ENCODE measurements at regions not wholly inside any gene's neighbourhood (a gene's known extent, or its start where the extent isn't known, plus 50 kb on each side); places are given as distances from the start of the nearest gene placed in this dataset.
"Not testable (repeated sequence)": the region's sequence is repeated elsewhere in the genome, so short reads cannot be mapped to it uniquely, and the experiment has no call there.

DNA sequence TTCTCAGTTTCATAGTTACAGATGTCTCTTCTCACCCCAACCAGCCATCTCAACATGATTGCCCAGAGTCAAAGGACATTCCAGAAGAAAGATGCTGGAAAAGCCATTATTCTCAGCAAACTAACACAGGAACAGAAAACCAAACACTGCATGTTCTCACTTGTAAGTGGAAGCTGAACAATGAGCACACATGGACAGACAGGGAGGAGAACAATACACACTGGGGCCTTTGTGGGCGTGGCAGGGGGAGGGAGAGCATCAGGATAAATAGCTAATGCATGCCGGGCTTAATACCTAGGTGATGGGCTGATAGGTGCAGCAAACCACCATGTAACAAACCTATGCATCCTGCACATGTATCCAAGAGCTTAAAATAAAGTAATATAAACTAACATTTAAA is 437.8 kb upstream of the TUSC1 start:
- H3K9me3 ChIP-seq (ENCODE audit: control insufficient read depth, low read length); H3K27ac ChIP-seq (ENCODE audit: low read depth in 1 of 2, low read length in 2 of 2); H3K4me1 ChIP-seq (ENCODE audit: control insufficient read depth in 1 of 2, insufficient read depth in 2 of 2, low read length in 2 of 2); DNase-seq; intact Hi-C loops (cut with DNase I); H3K27me3 ChIP-seq (ENCODE audit: control insufficient read depth in 1 of 2, insufficient read depth in 2 of 2, low read length in 1 of 2); H3K36me3 ChIP-seq (ENCODE audit: control insufficient read depth in 1 of 2, insufficient read depth in 2 of 2, low read length in 1 of 2); H3K4me3 ChIP-seq (ENCODE audit: low read length in 2 of 2); ATAC-seq (ENCODE audit: low FRiP score): not testable (repeated sequence)
- 55 to 60% methylated on average over 2 of the region's 2 CpGs for WGBS, 2 donors

DNA sequence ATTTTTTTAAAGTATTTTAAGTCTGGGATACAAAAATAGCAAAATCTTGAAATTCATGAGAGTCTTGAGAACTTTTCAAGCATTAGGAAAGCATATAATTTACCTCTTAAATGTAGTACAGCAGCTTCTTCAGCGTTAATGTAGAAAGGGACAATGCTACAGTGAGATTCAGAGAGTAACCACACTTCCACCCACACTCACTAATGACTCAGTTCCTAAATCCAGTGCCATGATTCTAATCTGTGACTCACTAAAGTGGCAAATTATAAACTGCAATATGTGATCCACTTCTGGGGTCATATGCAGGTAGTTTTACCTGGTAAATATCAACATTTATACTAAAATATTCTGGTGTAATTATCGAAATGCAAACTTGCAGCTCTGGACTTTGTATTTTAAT is 434.5 kb upstream of the TUSC1 start:
- H3K4me3 ChIP-seq (ENCODE audit: low read length in 2 of 2): no peak overlapping the region
- H3K27ac ChIP-seq (ENCODE audit: low read depth in 1 of 2, low read length in 2 of 2): no peak overlapping the region
- ATAC-seq (ENCODE audit: low FRiP score) (no peak), DNase-seq (no peak)
- intact Hi-C loops (cut with DNase I): no loop called here
- 90 to 91% methylated on average over 2 of the region's 2 CpGs for WGBS, 2 donors
- H3K9me3 ChIP-seq (ENCODE audit: control insufficient read depth, low read length): peaks cover 1% of the 10 kb centered on the region
- no peaks in the 10 kb centered on the region for H3K4me1 ChIP-seq (ENCODE audit: control insufficient read depth in 1 of 2, insufficient read depth in 2 of 2, low read length in 2 of 2)
- H3K36me3 ChIP-seq (ENCODE audit: control insufficient read depth in 1 of 2, insufficient read depth in 2 of 2, low read length in 1 of 2): no peaks in the 10 kb centered on the region
- H3K27me3 ChIP-seq (ENCODE audit: control insufficient read depth in 1 of 2, insufficient read depth in 2 of 2, low read length in 1 of 2): no peaks in the 10 kb centered on the region

GRCh38 chr9:26086396-26086795 is 408.2 kb upstream of the TUSC1 start:
- WGBS, 2 donors: 65% methylated on average over 1 of the region's 1 CpG
- H3K27me3 ChIP-seq (ENCODE audit: control insufficient read depth in 1 of 2, insufficient read depth in 2 of 2, low read length in 1 of 2): no peaks in the 10 kb centered on the region
- intact Hi-C loops (cut with DNase I): no loop called here
- H3K9me3 ChIP-seq (ENCODE audit: control insufficient read depth, low read length): peaks cover 1% of the 10 kb centered on the region
- H3K36me3 ChIP-seq (ENCODE audit: control insufficient read depth in 1 of 2, insufficient read depth in 2 of 2, low read length in 1 of 2): no peaks in the 10 kb centered on the region
- no peak overlapping the region for H3K4me3 ChIP-seq (ENCODE audit: low read length in 2 of 2)
- no peak overlapping the region for H3K27ac ChIP-seq (ENCODE audit: low read depth in 1 of 2, low read length in 2 of 2)
- DNase-seq (no peak), ATAC-seq (ENCODE audit: low FRiP score) (no peak)
- H3K4me1 ChIP-seq (ENCODE audit: control insufficient read depth in 1 of 2, insufficient read depth in 2 of 2, low read length in 2 of 2): no peaks in the 10 kb centered on the region

DNA sequence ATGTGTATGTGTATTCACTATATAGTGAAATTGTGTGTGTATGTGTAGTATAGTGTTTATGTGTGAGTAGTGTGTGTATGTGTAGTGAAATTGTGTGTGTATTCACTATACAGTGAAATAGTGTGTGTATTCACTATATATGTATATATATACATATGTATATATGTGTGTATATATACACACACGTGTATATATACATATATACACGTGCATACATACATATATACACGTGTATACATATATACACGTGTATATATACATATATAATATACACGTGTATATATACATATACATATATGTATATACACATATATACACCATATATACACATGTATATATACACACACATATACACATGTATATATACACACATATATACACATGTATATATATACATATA is 403.6 kb upstream of the TUSC1 start:
- Histone ChIP-seq H3K4me1 (ENCODE audit: control insufficient read depth in 1 of 2, insufficient read depth in 2 of 2, low read length in 2 of 2) (no peaks in the 10 kb centered on the region), H3K36me3 (ENCODE audit: control insufficient read depth in 1 of 2, insufficient read depth in 2 of 2, low read length in 1 of 2) (no peaks in the 10 kb centered on the region)
- 75 to 79% methylated on average over 5 of the region's 5 CpGs for WGBS, 2 donors

GRCh38 chr9:26078706-26079105 is 400.5 kb upstream of the TUSC1 start:
- 60 to 66% methylated on average over 4 of the region's 4 CpGs for WGBS, 2 donors
- Histone ChIP-seq H3K4me3 (ENCODE audit: low read length in 2 of 2) (no peak overlapping the region), H3K27me3 (ENCODE audit: control insufficient read depth in 1 of 2, insufficient read depth in 2 of 2, low read length in 1 of 2) (no peaks in the 10 kb centered on the region), H3K9me3 (ENCODE audit: control insufficient read depth, low read length) (peaks cover 1% of the 10 kb centered on the region), H3K27ac (ENCODE audit: low read depth in 1 of 2, low read length in 2 of 2) (no peak overlapping the region), H3K36me3 (ENCODE audit: control insufficient read depth in 1 of 2, insufficient read depth in 2 of 2, low read length in 1 of 2) (no peaks in the 10 kb centered on the region), H3K4me1 (ENCODE audit: control insufficient read depth in 1 of 2, insufficient read depth in 2 of 2, low read length in 2 of 2) (no peaks in the 10 kb centered on the region)
- intact Hi-C loops (cut with DNase I): no loop called here
- ATAC-seq (ENCODE audit: low FRiP score) (no peak), DNase-seq (no peak)

More for the DNA sequence above, 403.6 kb upstream of the TUSC1 start:
- no peak overlapping the region for H3K4me3 ChIP-seq (ENCODE audit: low read length in 2 of 2)
- H3K27me3 ChIP-seq (ENCODE audit: control insufficient read depth in 1 of 2, insufficient read depth in 2 of 2, low read length in 1 of 2): no peaks in the 10 kb centered on the region
- H3K9me3 ChIP-seq (ENCODE audit: control insufficient read depth, low read length): peaks cover 1% of the 10 kb centered on the region
- intact Hi-C loops (cut with DNase I): no loop called here
- ATAC-seq (ENCODE audit: low FRiP score) (no peak), DNase-seq (no peak)
- no peak overlapping the region for H3K27ac ChIP-seq (ENCODE audit: low read depth in 1 of 2, low read length in 2 of 2)

DNA sequence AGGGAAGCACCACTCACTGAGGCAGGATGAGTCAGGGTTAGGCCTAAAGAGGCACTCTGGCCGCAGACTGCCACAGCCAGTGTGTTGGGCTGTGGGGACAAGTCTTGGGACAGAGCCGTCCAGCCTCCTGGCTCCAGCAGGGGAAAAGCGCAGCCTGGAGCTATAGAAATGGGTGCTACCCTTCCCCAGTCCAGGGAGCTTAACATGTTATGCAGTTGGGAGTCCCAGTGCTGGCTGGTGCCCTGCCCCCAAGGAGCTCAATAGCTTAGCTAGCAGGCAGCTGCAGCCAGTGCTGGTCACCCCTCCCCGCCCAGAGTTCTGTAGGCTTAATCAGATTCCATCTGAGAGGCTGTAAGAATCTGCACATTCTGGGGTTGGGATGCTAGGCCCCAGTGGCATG is 399.6 kb upstream of the TUSC1 start:
- no peak for ATAC-seq (ENCODE audit: low FRiP score)
- 88 to 92% methylated on average over 4 of the region's 4 CpGs for WGBS, 2 donors
- Histone ChIP-seq H3K9me3 (ENCODE audit: control insufficient read depth, low read length) (peaks cover 1% of the 10 kb centered on the region), H3K4me3 (ENCODE audit: low read length in 2 of 2) (no peak overlapping the region), H3K36me3 (ENCODE audit: control insufficient read depth in 1 of 2, insufficient read depth in 2 of 2, low read length in 1 of 2) (no peaks in the 10 kb centered on the region), H3K4me1 (ENCODE audit: control insufficient read depth in 1 of 2, insufficient read depth in 2 of 2, low read length in 2 of 2) (no peaks in the 10 kb centered on the region), H3K27ac (ENCODE audit: low read depth in 1 of 2, low read length in 2 of 2) (no peak overlapping the region), H3K27me3 (ENCODE audit: control insufficient read depth in 1 of 2, insufficient read depth in 2 of 2, low read length in 1 of 2) (no peaks in the 10 kb centered on the region)
- peak in 1 of 2 donors; percentile 46 for DNase-seq
- intact Hi-C loops (cut with DNase I): no loop called here

- H3K4me1 ChIP-seq (ENCODE audit: control insufficient read depth in 1 of 2, insufficient read depth in 2 of 2, low read length in 2 of 2): no peaks in the 10 kb centered on the region
- intact Hi-C loops (cut with DNase I): no loop called here
- no peak for DNase-seq
- H3K27ac ChIP-seq (ENCODE audit: low read depth in 1 of 2, low read length in 2 of 2): no peak overlapping the region
- ATAC-seq (ENCODE audit: low FRiP score): no peak
- H3K9me3 ChIP-seq (ENCODE audit: control insufficient read depth, low read length): no peaks in the 10 kb centered on the region
- WGBS, 2 donors: 90 to 91% methylated on average over 1 of the region's 1 CpG
- no peak overlapping the region for H3K4me3 ChIP-seq (ENCODE audit: low read length in 2 of 2)
- H3K36me3 ChIP-seq (ENCODE audit: control insufficient read depth in 1 of 2, insufficient read depth in 2 of 2, low read length in 1 of 2): no peaks in the 10 kb centered on the region
- H3K27me3 ChIP-seq (ENCODE audit: control insufficient read depth in 1 of 2, insufficient read depth in 2 of 2, low read length in 1 of 2): no peaks in the 10 kb centered on the region
Measured at GRCh38 chr9:26067608-26068007, 389.4 kb upstream of the TUSC1 start.

- H3K4me3 ChIP-seq (ENCODE audit: low read length in 2 of 2): no peak overlapping the region
- no peaks in the 10 kb centered on the region for H3K27me3 ChIP-seq (ENCODE audit: control insufficient read depth in 1 of 2, insufficient read depth in 2 of 2, low read length in 1 of 2)
- DNase-seq (no peak), ATAC-seq (ENCODE audit: low FRiP score) (no peak)
- 20 to 31% methylated on average over 1 of the region's 1 CpG for WGBS, 2 donors
- H3K9me3 ChIP-seq (ENCODE audit: control insufficient read depth, low read length): no peaks in the 10 kb centered on the region
- H3K4me1 ChIP-seq (ENCODE audit: control insufficient read depth in 1 of 2, insufficient read depth in 2 of 2, low read length in 2 of 2): no peaks in the 10 kb centered on the region
- no peak overlapping the region for H3K27ac ChIP-seq (ENCODE audit: low read depth in 1 of 2, low read length in 2 of 2)
- intact Hi-C loops (cut with DNase I): no loop called here
- H3K36me3 ChIP-seq (ENCODE audit: control insufficient read depth in 1 of 2, insufficient read depth in 2 of 2, low read length in 1 of 2): no peaks in the 10 kb centered on the region
Measured at GRCh38 chr9:26066237-26066636, 388.0 kb upstream of the TUSC1 start.

DNA sequence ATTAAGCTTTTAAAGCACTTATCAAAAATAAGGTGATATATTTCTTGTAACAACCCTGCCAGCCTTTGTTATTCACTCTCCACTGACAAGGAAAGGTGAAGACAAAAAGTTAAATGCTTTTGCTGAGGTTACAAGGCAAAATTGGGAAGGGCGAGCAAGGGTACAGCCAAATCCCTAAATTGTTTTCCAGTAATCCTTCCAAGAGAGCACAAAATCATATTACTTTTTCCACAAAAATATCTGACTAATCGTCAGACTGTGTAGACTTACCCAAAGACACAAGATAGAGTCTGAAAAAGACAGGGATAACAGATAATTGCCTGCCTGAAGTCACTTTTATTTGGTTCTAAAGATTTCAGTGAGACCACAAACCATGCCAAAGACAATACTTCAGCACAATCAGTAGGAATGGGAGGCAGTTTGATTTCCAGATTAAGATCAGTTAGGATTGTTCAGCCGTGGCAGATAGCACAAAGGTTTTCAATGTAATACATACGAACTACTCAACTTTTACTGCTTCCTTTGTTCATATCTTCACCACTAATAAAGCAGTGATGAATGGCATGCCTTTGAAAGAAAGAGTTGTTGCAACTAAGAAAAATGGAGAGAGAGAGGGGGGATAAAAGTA is 383.8 kb upstream of the TUSC1 start:
- Histone ChIP-seq H3K27me3 (ENCODE audit: control insufficient read depth in 1 of 2, insufficient read depth in 2 of 2, low read length in 1 of 2) (no peaks in the 10 kb centered on the region), H3K4me1 (ENCODE audit: control insufficient read depth in 1 of 2, insufficient read depth in 2 of 2, low read length in 2 of 2) (no peaks in the 10 kb centered on the region), H3K4me3 (ENCODE audit: low read length in 2 of 2) (no peak overlapping the region), H3K27ac (ENCODE audit: low read depth in 1 of 2, low read length in 2 of 2) (no peak overlapping the region), H3K9me3 (ENCODE audit: control insufficient read depth, low read length) (no peaks in the 10 kb centered on the region), H3K36me3 (ENCODE audit: control insufficient read depth in 1 of 2, insufficient read depth in 2 of 2, low read length in 1 of 2) (no peaks in the 10 kb centered on the region)
- DNase-seq: no peak
- ATAC-seq (ENCODE audit: low FRiP score): peak; percentile 38
- WGBS, 2 donors: 47 to 48% methylated on average over 4 of the region's 4 CpGs
- intact Hi-C loops (cut with DNase I): no loop called here

Data from aorta (tissue), 5 donors.